GM18870 (cell line): ENCODE measurements at regions not wholly inside any gene's neighbourhood (a gene's known extent, or its start where the extent isn't known, plus 50 kb on each side); places are given as distances from the start of the nearest gene placed in this dataset.

Source experiments
- ATAC-seq: cut with Tn5 transposase; IDR thresholded peaks from one replicate; pipeline ENCODE4 v1.9.1; 2021; ENCODE audit warnings: moderate library complexity; ENCODE audit not compliant: unreplicated experiment

- ATAC-seq: no peak
These were observed 938.0 kb upstream of the FLRT2 start for GRCh38 chr14:84591827-84592445.

GRCh38 chr14:84592770-84593169 is 937.2 kb upstream of the FLRT2 start:
- no peak for ATAC-seq

- ATAC-seq: no peak
These were observed 919.9 kb upstream of the FLRT2 start for GRCh38 chr14:84610086-84610485.

DNA sequence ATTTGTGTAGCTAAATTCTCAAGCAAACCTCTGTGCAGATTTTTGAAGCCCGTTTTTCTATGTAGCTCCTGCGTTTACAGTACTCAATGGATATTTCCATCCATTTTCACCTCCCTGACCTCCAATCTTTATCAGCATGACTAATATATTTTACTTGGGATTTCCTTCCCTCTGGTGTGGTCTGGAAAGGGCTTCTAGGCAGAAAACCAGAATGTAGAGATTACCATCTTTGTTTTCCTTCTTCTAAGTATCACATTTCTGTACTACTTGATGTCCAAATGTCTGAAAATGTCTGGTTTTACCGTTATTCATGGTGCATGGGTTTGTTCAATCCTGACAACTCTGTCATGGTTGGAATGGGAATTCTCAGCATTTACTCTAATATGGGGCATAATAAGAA is 907.6 kb upstream of the FLRT2 start:
- no peak for ATAC-seq

DNA sequence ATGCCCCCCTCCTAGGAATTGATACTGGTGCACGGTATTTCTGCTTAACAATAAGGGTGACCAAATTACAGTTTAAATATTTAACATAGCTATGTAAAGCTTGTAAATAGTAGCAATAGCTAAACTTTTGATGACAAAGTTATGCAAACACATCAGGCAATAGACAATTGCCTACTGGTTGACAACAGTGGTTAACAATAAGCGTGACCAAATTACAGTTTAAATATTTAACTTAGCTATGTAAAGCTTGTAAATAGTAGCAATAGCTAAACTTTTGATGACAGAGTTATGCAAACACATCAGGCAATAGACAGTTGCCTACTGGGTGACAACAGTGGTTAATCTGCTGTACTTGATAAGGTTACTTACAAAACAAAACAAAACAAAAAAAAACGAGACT is 886.5 kb upstream of the FLRT2 start:
- ATAC-seq: no peak

DNA sequence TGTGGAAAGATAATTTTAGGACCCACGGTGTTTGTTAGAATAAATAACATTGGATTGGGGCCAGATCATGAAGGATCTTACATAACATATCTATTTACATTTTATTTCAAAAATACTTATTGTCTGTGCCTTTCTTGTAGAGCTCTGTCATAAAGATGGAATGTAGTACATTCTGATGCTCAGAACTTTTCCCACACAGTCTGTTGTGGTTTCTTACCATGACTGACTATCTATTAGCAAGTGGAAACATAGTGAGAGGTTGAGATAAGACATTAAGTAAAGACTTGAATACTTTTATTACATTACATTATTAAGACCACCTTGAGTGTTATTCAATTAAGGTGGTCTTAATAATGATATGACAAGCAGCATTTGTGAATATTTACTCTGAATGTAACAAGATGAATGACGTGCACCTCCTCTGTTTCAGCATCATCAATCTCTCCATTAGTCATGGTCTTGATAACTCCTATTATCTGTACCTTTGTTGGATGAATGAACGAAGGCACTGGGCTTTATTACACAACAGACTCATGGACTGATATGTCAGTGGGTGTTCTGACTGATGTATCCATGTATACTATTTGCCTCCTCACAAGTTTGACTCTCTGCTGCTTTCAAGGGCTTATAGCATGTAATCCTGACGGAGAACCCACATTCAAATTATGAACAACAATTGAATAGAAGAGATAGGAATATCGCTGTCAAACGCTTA is 883.0 kb upstream of the FLRT2 start:
- ATAC-seq: no peak

- ATAC-seq: no peak
These were observed 874.9 kb upstream of the FLRT2 start for GRCh38 chr14:84655014-84655413.

GRCh38 chr14:84657911-84658310 is 872.0 kb upstream of the FLRT2 start:
- no peak for ATAC-seq

- ATAC-seq: no peak
These were observed 859.1 kb upstream of the FLRT2 start for GRCh38 chr14:84670796-84671195.

GRCh38 chr14:84671776-84672175 is 858.2 kb upstream of the FLRT2 start:
- no peak for ATAC-seq

DNA sequence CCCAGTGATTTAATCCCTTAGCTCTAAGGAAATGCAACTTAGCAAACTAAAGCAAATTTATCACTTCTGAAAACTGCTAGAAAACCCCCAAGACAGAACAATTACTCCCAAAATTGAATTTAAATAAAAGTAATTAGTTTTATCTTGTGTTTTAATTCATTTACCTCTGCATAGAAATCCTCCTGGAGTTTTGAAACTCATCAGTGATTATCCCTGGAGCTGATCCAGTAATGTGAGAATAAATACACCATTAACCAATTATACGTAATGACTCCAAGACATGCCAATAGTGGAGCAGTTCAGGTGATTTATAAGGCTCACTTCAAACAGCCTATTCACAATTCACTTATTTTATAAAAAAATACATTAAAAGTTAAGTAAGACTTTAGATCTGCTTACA is 855.3 kb upstream of the FLRT2 start:
- ATAC-seq: no peak

DNA sequence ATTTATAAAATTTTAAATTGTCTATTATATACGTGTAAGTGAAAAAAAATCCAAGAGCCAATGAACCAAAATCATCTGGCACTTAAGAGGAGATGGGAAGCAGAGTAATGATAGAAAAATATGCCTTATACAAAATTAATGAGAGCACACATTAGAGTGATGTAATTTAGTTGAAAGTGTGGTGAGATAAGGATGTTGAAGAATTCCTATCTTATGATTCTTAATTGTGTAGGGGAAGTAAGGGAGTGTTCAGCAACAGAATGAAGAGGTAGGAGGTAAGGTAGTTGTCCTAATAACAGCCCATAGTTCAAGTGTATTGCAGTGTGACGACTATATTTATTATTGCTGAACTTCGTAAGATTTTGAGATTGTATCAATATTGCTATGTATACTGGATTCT is 843.4 kb upstream of the FLRT2 start:
- no peak for ATAC-seq

- no peak for ATAC-seq
These were observed 841.5 kb upstream of the FLRT2 start for GRCh38 chr14:84688297-84689025.

- no peak for ATAC-seq
These were observed 835.8 kb upstream of the FLRT2 start for GRCh38 chr14:84694161-84694560.

DNA sequence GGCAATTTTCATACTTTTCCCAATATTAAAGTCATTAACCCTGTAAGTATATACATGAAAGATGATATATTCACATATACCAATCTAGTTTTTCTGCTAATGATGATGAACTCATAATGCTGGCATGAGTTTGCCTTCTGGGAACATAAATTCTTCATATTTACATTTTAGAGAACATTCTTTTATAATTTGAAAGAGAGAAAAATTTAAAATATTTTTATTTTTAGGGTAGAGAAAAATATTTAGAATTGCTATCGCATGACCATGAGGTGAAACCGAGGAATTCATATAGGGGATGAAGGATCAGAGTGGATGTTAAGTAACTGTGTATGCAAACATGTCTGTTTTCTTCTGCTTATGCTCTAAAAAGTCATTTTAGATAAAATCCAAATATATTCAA is 825.3 kb upstream of the FLRT2 start:
- ATAC-seq: no peak

- no peak for ATAC-seq
These were observed 822.1 kb upstream of the FLRT2 start for GRCh38 chr14:84707830-84708229.

DNA sequence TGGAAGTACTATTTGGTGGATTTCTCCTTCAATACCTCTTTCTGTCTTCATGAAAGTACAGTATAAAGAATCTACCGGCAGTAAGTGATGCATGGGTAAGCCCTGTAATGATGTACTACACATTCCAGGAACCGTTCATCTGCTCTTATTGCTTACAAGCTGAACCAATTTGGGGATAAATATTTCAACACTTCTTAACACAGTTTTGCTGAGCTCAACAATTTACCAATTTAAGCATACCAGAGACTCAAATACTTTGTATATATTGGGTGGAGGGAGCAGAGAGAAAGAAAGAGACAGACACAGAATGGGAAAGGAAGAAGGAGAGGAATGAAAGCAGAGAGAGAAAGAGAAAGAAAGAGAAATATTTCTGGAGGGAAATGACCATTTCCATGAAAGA is 821.1 kb upstream of the FLRT2 start:
- no peak for ATAC-seq

DNA sequence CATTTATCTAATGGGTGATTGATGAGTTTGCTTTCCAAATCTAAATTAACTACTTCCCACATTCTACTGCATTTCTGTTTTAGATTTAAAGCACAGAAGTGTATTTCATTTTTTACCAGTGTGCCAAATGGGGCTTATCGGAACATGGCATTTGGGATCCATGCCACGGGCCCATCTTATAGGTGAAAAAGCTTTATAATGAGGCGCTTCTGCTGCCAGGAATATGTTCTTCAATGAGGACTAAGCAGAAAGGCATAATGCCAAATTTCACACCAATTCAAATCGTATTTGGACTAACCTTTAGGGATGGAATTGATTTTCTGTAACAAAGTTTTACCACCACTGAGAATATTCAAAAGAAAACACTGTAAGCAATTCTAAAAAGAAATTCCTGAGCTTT is 803.5 kb upstream of the FLRT2 start:
- no peak for ATAC-seq

DNA sequence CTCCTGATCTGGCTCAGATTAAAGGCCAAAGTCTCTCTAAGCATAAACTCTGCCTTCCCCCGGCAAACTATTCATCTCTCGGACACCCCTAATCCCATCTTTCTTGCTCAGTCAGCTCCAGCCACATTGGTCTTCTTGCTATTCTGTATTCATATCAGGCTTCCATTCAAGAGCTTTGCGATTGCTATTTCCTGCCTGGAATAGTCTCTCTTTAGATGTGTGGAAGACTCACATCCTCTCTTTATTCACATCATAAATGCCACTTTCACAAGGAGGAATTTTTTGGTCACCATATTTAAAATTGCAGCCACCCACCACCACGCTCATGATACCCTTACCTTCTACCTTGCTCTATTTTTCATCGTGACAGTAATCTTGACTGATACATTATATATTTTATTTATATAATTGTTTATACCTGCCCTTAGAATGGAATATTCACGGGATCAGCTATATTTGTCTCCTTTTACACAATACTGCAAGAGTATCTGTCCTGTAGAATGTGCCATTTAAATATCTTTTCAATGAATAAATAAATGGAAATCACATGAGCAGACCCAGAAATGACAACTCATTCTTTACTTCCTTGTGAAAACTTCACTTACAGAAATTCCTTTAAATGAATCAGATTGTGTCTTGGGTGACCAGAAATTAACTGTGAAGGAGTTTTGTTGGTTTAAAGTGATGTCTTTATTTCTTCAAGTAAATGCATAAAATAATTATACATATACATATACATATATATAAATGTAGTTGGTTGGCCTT is 780.6 kb upstream of the FLRT2 start:
- ATAC-seq: no peak

- ATAC-seq: no peak
These were observed 779.7 kb upstream of the FLRT2 start for GRCh38 chr14:84750284-84750683.

DNA sequence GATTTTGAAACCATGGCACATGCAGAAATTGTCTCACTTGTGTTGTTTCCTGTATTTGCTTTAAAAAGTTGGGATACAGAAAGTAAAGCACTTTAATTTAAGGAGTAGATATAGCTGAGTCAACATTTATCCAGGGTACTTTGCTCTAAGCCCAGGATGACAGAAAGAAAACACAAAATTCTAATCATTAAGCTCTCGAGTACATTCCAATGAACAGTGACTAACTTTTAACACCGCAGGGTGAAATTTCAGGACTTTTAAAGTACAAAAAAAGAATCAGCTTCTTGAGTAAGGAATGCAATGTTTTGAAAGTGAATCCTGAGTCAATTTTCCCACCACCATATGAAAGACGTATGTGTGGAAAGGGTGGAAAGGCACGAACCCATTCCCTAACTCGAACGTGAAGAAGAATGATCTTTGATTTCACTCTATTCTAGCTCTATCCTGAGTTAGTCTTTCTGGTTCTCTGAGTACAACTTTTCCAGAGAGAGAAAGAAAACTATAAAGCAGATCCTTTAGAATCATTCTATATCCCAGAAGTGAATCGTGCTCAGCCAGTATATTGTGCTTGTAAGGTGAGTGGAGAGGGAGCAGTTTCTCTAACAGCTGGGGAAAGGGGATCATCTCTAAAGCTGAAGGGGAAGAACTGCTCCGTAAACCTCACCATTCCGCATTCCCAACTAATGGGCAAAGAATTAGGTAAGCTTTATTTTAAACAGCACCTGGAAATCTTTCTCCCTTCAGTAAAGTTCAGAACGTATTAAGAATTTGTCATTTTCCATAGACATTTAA is 779.0 kb upstream of the FLRT2 start:
- ATAC-seq: no peak
